ENCODE measurements at regions not wholly inside any gene's neighbourhood (a gene's known extent, or its start where the extent isn't known, plus 50 kb on each side); places are given as distances from the start of the nearest gene placed in this dataset.
A peak's percentile ranks its signal among the peaks of the same experiment; 100 is the strongest.

GRCh38 chr6:23728707-23729106 is 397.3 kb upstream of the NRSN1 start:
- WGBS, 5 donors = 6 to 20% (median 13%) methylated on average over 2 of the region's 2 CpGs
- Histone ChIP-seq H3K27ac (no peak overlapping the region), H3K36me3 (no peaks in the 10 kb centered on the region), H3K9me3 (no peaks in the 10 kb centered on the region), H3K4me1 (peaks cover 0 to 26% (median 6%) of the 10 kb centered on the region in 4 donors), H3K27me3 (no peaks in the 10 kb centered on the region), H3K4me3 (no peak overlapping the region)
- TF ChIP-seq POLR2A (IDR thresholded peaks at IDR 0.05) (no peak), POLR2AphosphoS5 (IDR thresholded peaks at IDR 0.05) (peak in 2 of 3 donors; percentile 74 to 86)
- peak; percentile 57 to 79 for DNase-seq
- intact Hi-C loops (cut with DNase I; ENCODE audit: low total_unique reads) = no loop called here

GRCh38 chr6:23731609-23732008 is 394.4 kb upstream of the NRSN1 start:
- no peaks in the 10 kb centered on the region for H3K36me3 ChIP-seq
- TF ChIP-seq POLR2AphosphoS5 (IDR thresholded peaks at IDR 0.05) (no peak), POLR2A (IDR thresholded peaks at IDR 0.05) (no peak), EP300 (IDR thresholded peaks at IDR 0.05) (no peak)
- TF ChIP-seq, protein P1, sequence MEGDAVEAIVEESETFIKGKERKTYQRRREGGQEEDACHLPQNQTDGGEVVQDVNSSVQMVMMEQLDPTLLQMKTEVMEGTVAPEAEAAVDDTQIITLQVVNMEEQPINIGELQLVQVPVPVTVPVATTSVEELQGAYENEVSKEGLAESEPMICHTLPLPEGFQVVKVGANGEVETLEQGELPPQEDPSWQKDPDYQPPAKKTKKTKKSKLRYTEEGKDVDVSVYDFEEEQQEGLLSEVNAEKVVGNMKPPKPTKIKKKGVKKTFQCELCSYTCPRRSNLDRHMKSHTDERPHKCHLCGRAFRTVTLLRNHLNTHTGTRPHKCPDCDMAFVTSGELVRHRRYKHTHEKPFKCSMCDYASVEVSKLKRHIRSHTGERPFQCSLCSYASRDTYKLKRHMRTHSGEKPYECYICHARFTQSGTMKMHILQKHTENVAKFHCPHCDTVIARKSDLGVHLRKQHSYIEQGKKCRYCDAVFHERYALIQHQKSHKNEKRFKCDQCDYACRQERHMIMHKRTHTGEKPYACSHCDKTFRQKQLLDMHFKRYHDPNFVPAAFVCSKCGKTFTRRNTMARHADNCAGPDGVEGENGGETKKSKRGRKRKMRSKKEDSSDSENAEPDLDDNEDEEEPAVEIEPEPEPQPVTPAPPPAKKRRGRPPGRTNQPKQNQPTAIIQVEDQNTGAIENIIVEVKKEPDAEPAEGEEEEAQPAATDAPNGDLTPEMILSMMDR (IDR thresholded peaks at IDR 0.05) = no peak
- intact Hi-C loops (cut with DNase I; ENCODE audit: low total_unique reads) = no loop called here
- H3K27me3 ChIP-seq = no peaks in the 10 kb centered on the region
- H3K27ac ChIP-seq = no peak overlapping the region
- H3K4me3 ChIP-seq = no peak overlapping the region
- no peak for DNase-seq
- H3K9me3 ChIP-seq = no peaks in the 10 kb centered on the region
- WGBS, 5 donors = 88 to 93% (median 90%) methylated on average over 4 of the region's 4 CpGs
- H3K4me1 ChIP-seq = peaks cover 0 to 26% (median 6%) of the 10 kb centered on the region in 4 donors

DNA sequence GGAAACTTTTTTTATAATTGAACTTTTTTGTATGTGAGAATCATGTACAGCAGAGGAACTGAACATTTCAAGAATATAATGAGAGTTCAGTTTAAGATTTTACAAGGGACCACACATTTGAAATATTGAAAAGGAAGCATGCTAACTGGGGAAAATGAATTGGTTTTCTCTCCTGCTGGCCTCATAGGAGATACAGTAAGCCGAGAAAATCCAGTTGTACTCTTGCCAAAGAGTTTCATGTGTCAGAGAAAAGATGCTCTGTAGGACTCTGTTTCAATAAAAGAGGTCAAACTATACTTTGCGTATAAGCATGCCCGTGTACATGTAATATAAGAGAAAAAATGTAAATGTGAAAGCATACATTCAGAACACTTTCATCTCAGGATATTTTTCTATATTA is 393.5 kb upstream of the NRSN1 start:
- Histone ChIP-seq H3K4me3 (no peak overlapping the region), H3K27me3 (no peaks in the 10 kb centered on the region), H3K4me1 (peaks cover 0 to 26% (median 6%) of the 10 kb centered on the region in 4 donors), H3K9me3 (no peaks in the 10 kb centered on the region), H3K27ac (no peak overlapping the region), H3K36me3 (no peaks in the 10 kb centered on the region)
- DNase-seq = no peak
- intact Hi-C loops (cut with DNase I; ENCODE audit: low total_unique reads) = no loop called here
- 69 to 76% (median 72%) methylated on average over 3 of the region's 3 CpGs for WGBS, 5 donors
- TF ChIP-seq, protein P1 (IDR thresholded peaks at IDR 0.05) = no peak
- TF ChIP-seq POLR2AphosphoS5 (IDR thresholded peaks at IDR 0.05) = no peak

- no peaks in the 10 kb centered on the region for H3K27me3 ChIP-seq
- intact Hi-C loops (cut with DNase I; ENCODE audit: low total_unique reads) = no loop called here
Measured at GRCh38 chr6:23735151-23735550, 390.9 kb upstream of the NRSN1 start.

DNA sequence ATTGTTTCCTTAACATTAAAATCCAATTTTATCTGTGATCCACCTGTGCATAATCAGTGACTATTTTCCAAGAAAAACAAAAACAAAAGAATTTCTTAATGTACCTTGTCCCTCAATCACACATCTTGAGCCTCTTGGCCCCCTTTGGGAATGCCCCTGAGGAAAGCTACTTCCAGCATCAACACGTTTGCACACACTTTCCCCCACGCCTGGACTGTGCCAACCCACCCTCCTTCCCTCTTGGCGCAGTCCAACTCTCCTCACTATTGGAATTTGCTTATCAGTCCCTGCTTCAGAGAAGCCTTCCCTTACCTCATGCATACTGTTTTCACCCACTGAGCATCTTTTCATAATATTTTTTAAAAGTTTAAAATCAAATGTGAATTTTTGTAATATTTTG is 389.4 kb upstream of the NRSN1 start:
- H3K27ac ChIP-seq = no peak overlapping the region
- TF ChIP-seq, protein P1 (IDR thresholded peaks at IDR 0.05) = no peak
- TF ChIP-seq POLR2A (IDR thresholded peaks at IDR 0.05) (no peak), POLR2AphosphoS5 (IDR thresholded peaks at IDR 0.05) (no peak), EP300 (IDR thresholded peaks at IDR 0.05) (no peak)
- no peaks in the 10 kb centered on the region for H3K9me3 ChIP-seq
- H3K27me3 ChIP-seq = no peaks in the 10 kb centered on the region
- 33 to 49% (median 34%) methylated on average over 3 of the region's 3 CpGs for WGBS, 5 donors
- no peak for DNase-seq
- no peaks in the 10 kb centered on the region for H3K4me1 ChIP-seq
- no peak overlapping the region for H3K4me3 ChIP-seq
- no peaks in the 10 kb centered on the region for H3K36me3 ChIP-seq
- intact Hi-C loops (cut with DNase I; ENCODE audit: low total_unique reads) = no loop called here

More at GRCh38 chr6:23735151-23735550, 390.9 kb upstream of the NRSN1 start:
- 77 to 85% (median 79%) methylated on average over 4 of the region's 4 CpGs for WGBS, 5 donors
- no peaks in the 10 kb centered on the region for H3K9me3 ChIP-seq
- peaks cover 0 to 3% (median 0%) of the 10 kb centered on the region in 4 donors for H3K4me1 ChIP-seq
- no peak overlapping the region for H3K27ac ChIP-seq
- no peaks in the 10 kb centered on the region for H3K36me3 ChIP-seq
- H3K4me3 ChIP-seq = no peak overlapping the region
- DNase-seq = no peak
- TF ChIP-seq, protein P1 (IDR thresholded peaks at IDR 0.05) = no peak

All from stomach (tissue), 8 donors.